HL-60 (cell line): ENCODE measurements at regions not wholly inside any gene's neighbourhood (a gene's known extent, or its start where the extent isn't known, plus 50 kb on each side); places are given as distances from the start of the nearest gene placed in this dataset.

Experiments
- CTCF ChIP-seq: IDR thresholded peaks from one replicate; pipeline ENCODE4 v1.5.1; 2011; ENCODE audit warnings: low read length, control low read depth, inconsistent platforms; ENCODE audit not compliant: insufficient read depth
- POLR2AphosphoS5 ChIP-seq: IDR thresholded peaks from 2 replicates; pipeline ENCODE4 v1.6.1; 2012; ENCODE audit warnings: low read depth
- REST ChIP-seq: IDR thresholded peaks from 2 replicates; pipeline ENCODE4 v1.6.1; 2012; ENCODE audit warnings: low read depth; ENCODE audit not compliant: insufficient replicate concordance

GRCh38 chr22:34736081-34736480 lies 329.9 kb upstream of the ISX start:
- TF ChIP-seq REST (no peak), CTCF (no peak), POLR2AphosphoS5 (no peak)
